NB4 (cell line): ENCODE measurements at regions not wholly inside any gene's neighbourhood (a gene's known extent, or its start where the extent isn't known, plus 50 kb on each side); places are given as distances from the start of the nearest gene placed in this dataset.

Source experiments
- CTCF ChIP-seq: IDR thresholded peaks from one replicate; pipeline ENCODE4 v1.5.1; 2012; ENCODE audit warnings: low read depth, low read length
- POLR2A ChIP-seq: IDR thresholded peaks from 2 replicates; pipeline ENCODE4 v1.6.1; 2011; ENCODE audit warnings: mild to moderate bottlenecking; ENCODE audit not compliant: insufficient read length; ENCODE audit errors: extremely low read depth
- TF ChIP-seq, protein P1 (sequence below): IDR thresholded peaks from 2 replicates; pipeline ENCODE4 v1.6.1; 2011; ENCODE audit warnings: low read depth, low read length

GRCh38 chr3:89699229-89699628 is 591.8 kb downstream of the EPHA3 start:
- TF ChIP-seq CTCF (no peak), POLR2A (no peak)
- TF ChIP-seq, protein P1, sequence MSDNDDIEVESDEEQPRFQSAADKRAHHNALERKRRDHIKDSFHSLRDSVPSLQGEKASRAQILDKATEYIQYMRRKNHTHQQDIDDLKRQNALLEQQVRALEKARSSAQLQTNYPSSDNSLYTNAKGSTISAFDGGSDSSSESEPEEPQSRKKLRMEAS = no peak
